ENCODE measurements at regions not wholly inside any gene's neighbourhood (a gene's known extent, or its start where the extent isn't known, plus 50 kb on each side); places are given as distances from the start of the nearest gene placed in this dataset.

DNA sequence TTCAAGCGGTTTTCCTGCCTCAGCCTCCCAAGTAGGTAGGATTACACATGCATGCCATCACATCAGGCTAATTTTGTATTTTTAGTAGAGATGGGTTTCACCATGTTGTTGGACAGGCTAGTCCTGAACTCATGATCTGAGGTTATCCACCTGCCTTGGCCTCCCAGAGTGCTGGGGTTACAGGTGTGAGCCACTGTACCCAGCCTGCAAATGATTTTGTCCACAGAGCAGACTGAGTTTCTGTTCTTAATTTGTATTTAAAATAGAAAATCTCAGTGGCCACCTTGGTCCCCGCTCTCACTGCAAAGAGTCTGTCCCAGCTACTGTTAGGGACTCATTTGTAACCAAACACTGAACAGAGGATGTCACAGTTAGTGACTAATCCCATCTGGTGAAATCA, 415.7 kb upstream of the RBFOX1 start:
- Histone ChIP-seq H3K27me3 (no peaks in the 10 kb centered on the region), H3K36me3 (no peaks in the 10 kb centered on the region), H3K4me3 (ENCODE audit: low read depth in 1 of 2, low read length in 1 of 2) (no peak overlapping the region), H3K9me3 (no peaks in the 10 kb centered on the region), H3K27ac (no peak overlapping the region), H3K4me1 (ENCODE audit: control insufficient read depth in 1 of 2, insufficient read depth in 1 of 2, low read depth in 1 of 2, low read length in 1 of 2) (no peaks in the 10 kb centered on the region)
- TF ChIP-seq, protein P1, sequence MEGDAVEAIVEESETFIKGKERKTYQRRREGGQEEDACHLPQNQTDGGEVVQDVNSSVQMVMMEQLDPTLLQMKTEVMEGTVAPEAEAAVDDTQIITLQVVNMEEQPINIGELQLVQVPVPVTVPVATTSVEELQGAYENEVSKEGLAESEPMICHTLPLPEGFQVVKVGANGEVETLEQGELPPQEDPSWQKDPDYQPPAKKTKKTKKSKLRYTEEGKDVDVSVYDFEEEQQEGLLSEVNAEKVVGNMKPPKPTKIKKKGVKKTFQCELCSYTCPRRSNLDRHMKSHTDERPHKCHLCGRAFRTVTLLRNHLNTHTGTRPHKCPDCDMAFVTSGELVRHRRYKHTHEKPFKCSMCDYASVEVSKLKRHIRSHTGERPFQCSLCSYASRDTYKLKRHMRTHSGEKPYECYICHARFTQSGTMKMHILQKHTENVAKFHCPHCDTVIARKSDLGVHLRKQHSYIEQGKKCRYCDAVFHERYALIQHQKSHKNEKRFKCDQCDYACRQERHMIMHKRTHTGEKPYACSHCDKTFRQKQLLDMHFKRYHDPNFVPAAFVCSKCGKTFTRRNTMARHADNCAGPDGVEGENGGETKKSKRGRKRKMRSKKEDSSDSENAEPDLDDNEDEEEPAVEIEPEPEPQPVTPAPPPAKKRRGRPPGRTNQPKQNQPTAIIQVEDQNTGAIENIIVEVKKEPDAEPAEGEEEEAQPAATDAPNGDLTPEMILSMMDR (IDR thresholded peaks at IDR 0.05) = no peak

DNA sequence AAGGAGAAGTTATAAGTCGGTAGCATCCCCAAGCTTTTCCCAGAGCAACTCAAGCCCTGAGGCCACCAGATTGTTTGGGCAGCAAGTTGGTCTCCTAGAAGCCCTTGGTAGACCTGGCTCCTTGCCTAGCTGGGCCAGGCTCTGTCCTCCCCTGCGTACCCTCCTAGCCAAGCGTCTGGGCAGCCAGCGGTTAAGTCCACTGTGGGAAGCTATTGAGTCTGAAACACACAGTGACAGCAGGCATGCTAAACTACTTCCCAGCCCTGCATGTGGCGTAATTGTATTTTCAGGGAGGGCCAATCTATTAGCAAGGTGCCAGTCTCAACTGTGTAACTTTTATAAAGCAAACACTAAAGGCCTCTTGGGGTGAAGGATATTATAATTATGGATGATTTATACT, 419.1 kb upstream of the RBFOX1 start:
- Histone ChIP-seq H3K27me3 (no peaks in the 10 kb centered on the region), H3K36me3 (no peaks in the 10 kb centered on the region), H3K9me3 (no peaks in the 10 kb centered on the region), H3K27ac (no peak overlapping the region), H3K4me1 (ENCODE audit: control insufficient read depth in 1 of 2, insufficient read depth in 1 of 2, low read depth in 1 of 2, low read length in 1 of 2) (no peaks in the 10 kb centered on the region), H3K4me3 (ENCODE audit: low read depth in 1 of 2, low read length in 1 of 2) (no peak overlapping the region)
- TF ChIP-seq, protein P1 (IDR thresholded peaks at IDR 0.05) = no peak

DNA sequence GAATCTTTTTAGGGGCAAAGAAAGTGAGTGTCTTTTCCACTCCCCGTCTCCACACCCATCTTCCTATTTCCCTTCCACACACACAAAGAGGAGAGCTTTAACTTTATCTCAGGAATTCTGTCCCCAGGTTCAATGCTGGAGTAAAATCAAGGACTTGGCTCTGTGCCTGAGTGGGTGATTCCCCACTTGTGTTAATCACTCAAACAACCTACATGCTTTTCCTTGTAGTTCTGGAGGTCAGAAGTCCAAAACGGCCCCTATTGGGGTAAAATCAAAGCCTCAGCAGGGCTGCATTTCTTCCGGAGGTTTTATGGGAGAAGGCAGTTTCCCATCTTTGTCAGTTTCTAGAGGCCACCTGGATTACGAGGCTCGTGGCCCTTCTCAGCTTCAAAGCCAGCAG, 422.3 kb upstream of the RBFOX1 start:
- H3K27me3 ChIP-seq = no peaks in the 10 kb centered on the region
- H3K4me3 ChIP-seq (ENCODE audit: low read depth in 1 of 2, low read length in 1 of 2) = no peak overlapping the region
- TF ChIP-seq, protein P1 (IDR thresholded peaks at IDR 0.05) = no peak
- no peaks in the 10 kb centered on the region for H3K9me3 ChIP-seq
- H3K4me1 ChIP-seq (ENCODE audit: control insufficient read depth in 1 of 2, insufficient read depth in 1 of 2, low read depth in 1 of 2, low read length in 1 of 2) = no peaks in the 10 kb centered on the region
- H3K36me3 ChIP-seq = no peaks in the 10 kb centered on the region
- H3K27ac ChIP-seq = no peak overlapping the region

DNA sequence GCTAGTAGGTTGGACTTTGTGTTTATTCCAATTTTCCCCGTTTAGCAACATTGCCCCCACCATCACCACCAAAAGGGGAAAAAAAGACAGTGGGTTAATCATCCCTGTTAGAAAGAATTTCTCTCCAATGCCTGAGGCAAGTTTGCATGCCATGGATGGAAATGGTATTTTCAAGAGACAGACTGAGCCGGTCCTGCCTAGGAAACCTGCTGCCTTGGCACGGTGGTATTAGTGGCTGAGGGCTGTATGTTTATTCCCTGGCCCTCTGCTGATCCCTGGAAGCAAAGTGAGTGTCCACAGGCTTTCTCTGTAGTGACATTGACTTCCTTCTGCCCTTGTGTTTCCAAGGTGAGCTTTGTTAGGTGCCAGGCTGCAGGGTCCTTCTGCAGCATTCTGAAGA, 427.0 kb upstream of the RBFOX1 start:
- TF ChIP-seq, protein P1 (IDR thresholded peaks at IDR 0.05) = no peak

DNA sequence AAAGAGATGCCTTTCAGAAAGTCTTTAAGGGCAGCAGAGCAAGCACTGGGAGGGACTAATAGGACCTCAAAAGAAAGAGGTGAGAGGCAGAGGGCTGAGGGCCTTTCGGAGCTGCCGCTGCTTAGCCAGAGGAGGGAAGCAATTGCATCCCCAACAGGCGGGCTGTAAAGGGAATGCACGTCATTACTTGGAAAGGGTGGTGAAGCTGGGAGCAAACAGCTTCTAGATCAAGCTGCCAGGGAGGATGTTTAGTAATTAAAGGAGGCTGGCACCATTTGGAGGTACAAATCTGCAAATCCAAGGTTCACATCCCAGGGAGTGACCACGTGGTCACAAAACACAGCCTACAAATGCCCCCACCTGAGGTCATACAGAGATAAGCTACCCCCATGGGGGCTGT, 429.0 kb upstream of the RBFOX1 start:
- no peaks in the 10 kb centered on the region for H3K36me3 ChIP-seq
- H3K4me1 ChIP-seq (ENCODE audit: control insufficient read depth in 1 of 2, insufficient read depth in 1 of 2, low read depth in 1 of 2, low read length in 1 of 2) = no peaks in the 10 kb centered on the region
- TF ChIP-seq, protein P1 (IDR thresholded peaks at IDR 0.05) = no peak
- H3K27ac ChIP-seq = no peak overlapping the region
- no peaks in the 10 kb centered on the region for H3K9me3 ChIP-seq
- H3K4me3 ChIP-seq (ENCODE audit: low read depth in 1 of 2, low read length in 1 of 2) = no peak overlapping the region
- H3K27me3 ChIP-seq = no peaks in the 10 kb centered on the region

More for the DNA sequence above, 427.0 kb upstream of the RBFOX1 start:
- Histone ChIP-seq H3K36me3 (no peaks in the 10 kb centered on the region), H3K9me3 (no peaks in the 10 kb centered on the region), H3K27ac (no peak overlapping the region), H3K4me1 (ENCODE audit: control insufficient read depth in 1 of 2, insufficient read depth in 1 of 2, low read depth in 1 of 2, low read length in 1 of 2) (no peaks in the 10 kb centered on the region), H3K4me3 (ENCODE audit: low read depth in 1 of 2, low read length in 1 of 2) (no peak overlapping the region), H3K27me3 (no peaks in the 10 kb centered on the region)

DNA sequence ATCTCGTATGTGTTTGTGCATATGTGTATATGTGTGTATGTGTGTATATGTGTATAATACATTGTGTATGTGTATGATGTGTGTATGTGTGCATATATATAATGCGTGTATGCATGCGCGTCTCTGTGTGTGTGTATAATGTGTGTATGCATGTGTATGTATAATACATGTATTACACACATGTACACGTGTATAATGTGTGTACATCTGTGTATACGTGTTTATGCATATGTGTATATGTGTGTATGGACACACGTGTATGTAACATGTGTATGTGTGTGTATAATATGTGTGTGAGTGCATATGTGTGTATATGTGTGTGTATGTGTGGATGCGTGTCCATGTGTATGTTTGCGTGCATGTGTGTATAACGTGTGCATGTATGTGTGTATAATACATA, 433.7 kb upstream of the RBFOX1 start:
- H3K4me3 ChIP-seq (ENCODE audit: low read depth in 1 of 2, low read length in 1 of 2) = no peak overlapping the region
- H3K27me3 ChIP-seq = no peaks in the 10 kb centered on the region
- H3K9me3 ChIP-seq = no peaks in the 10 kb centered on the region
- H3K4me1 ChIP-seq (ENCODE audit: control insufficient read depth in 1 of 2, insufficient read depth in 1 of 2, low read depth in 1 of 2, low read length in 1 of 2) = no peaks in the 10 kb centered on the region
- no peak overlapping the region for H3K27ac ChIP-seq
- TF ChIP-seq, protein P1 (IDR thresholded peaks at IDR 0.05) = no peak
- H3K36me3 ChIP-seq = no peaks in the 10 kb centered on the region

Measured in neutrophil (primary cell).